ENCODE measurements at regions not wholly inside any gene's neighbourhood (a gene's known extent, or its start where the extent isn't known, plus 50 kb on each side); places are given as distances from the start of the nearest gene placed in this dataset.

GRCh38 chr3:31086698-31087097, 192.2 kb upstream of the GADL1 start:
- Histone ChIP-seq H3K4me2 (ENCODE audit: low read length, poor library complexity, severe bottlenecking) (no peak overlapping the region), H2BK12ac (ENCODE audit: low read length in 2 of 2) (no peak overlapping the region), H2AFZ (ENCODE audit: low read depth, low read length) (no peak overlapping the region), H3K9me3 (ENCODE audit: control insufficient read depth, low read length) (no peaks in the 10 kb centered on the region), H2BK120ac (ENCODE audit: low read depth, low read length) (no peak overlapping the region), H2BK5ac (ENCODE audit: low read depth, low read length, poor library complexity, severe bottlenecking) (no peak overlapping the region), H3K18ac (ENCODE audit: low read depth in 1 of 2, low read length in 2 of 2) (no peak overlapping the region), H3K27ac (ENCODE audit: low read length, poor library complexity, severe bottlenecking) (no peak overlapping the region), H4K8ac (ENCODE audit: low read length) (no peak overlapping the region), H3K79me1 (replicated peaks; ENCODE audit: low read length, poor library complexity, severe bottlenecking) (no peaks in the 10 kb centered on the region), H2AK5ac (ENCODE audit: low read length, severe bottlenecking) (no peak overlapping the region), H3K14ac (ENCODE audit: low read length in 2 of 2) (no peak overlapping the region), H4K91ac (ENCODE audit: low read length) (no peak overlapping the region), H2BK15ac (ENCODE audit: low read depth, poor library complexity, severe bottlenecking) (no peak overlapping the region), H3K4me3 (ENCODE audit: insufficient read depth in 1 of 2, low read depth in 1 of 2, low read length in 2 of 2) (no peak overlapping the region), H3K4ac (ENCODE audit: low read depth in 1 of 2, low read length in 2 of 2) (no peak overlapping the region), H3K36me3 (ENCODE audit: control insufficient read depth in 1 of 2, insufficient read depth in 2 of 2, low read depth in 1 of 2, low read length in 2 of 2) (no peaks in the 10 kb centered on the region), H3K9ac (ENCODE audit: low read length) (no peak overlapping the region), H3K4me1 (ENCODE audit: control insufficient read depth, insufficient read depth, low read depth, low read length) (no peaks in the 10 kb centered on the region), H3K23ac (ENCODE audit: low read length in 2 of 2) (no peak overlapping the region), H3K27me3 (ENCODE audit: control insufficient read depth in 1 of 2, insufficient read depth in 1 of 2, low read length in 2 of 2) (no peaks in the 10 kb centered on the region)
- DNase-seq = no peak

GRCh38 chr3:31091748-31092147, 197.3 kb upstream of the GADL1 start:
- H3K27me3 ChIP-seq (ENCODE audit: control insufficient read depth in 1 of 2, insufficient read depth in 1 of 2, low read length in 2 of 2) = no peaks in the 10 kb centered on the region
- H3K18ac ChIP-seq (ENCODE audit: low read depth in 1 of 2, low read length in 2 of 2) = peak overlapping the region in 1 of 2 experiments; percentile 2
- no peaks in the 10 kb centered on the region for H3K36me3 ChIP-seq (ENCODE audit: control insufficient read depth in 1 of 2, insufficient read depth in 2 of 2, low read depth in 1 of 2, low read length in 2 of 2)
- no peak overlapping the region for H2BK120ac ChIP-seq (ENCODE audit: low read depth, low read length)
- no peak overlapping the region for H2BK5ac ChIP-seq (ENCODE audit: low read depth, low read length, poor library complexity, severe bottlenecking)
- H3K23ac ChIP-seq (ENCODE audit: low read length in 2 of 2) = no peak overlapping the region
- no peak overlapping the region for H2BK12ac ChIP-seq (ENCODE audit: low read length in 2 of 2)
- no peak for DNase-seq
- H3K4me3 ChIP-seq (ENCODE audit: insufficient read depth in 1 of 2, low read depth in 1 of 2, low read length in 2 of 2) = no peak overlapping the region
- H2AFZ ChIP-seq (ENCODE audit: low read depth, low read length) = no peak overlapping the region
- no peak overlapping the region for H3K4me2 ChIP-seq (ENCODE audit: low read length, poor library complexity, severe bottlenecking)
- H3K79me1 ChIP-seq (replicated peaks; ENCODE audit: low read length, poor library complexity, severe bottlenecking) = no peaks in the 10 kb centered on the region
- no peak overlapping the region for H4K91ac ChIP-seq (ENCODE audit: low read length)
- WGBS = 67% methylated on average over 2 of the region's 2 CpGs
- H3K9me3 ChIP-seq (ENCODE audit: control insufficient read depth, low read length) = no peaks in the 10 kb centered on the region
- no peak overlapping the region for H3K9ac ChIP-seq (ENCODE audit: low read length)
- H2BK15ac ChIP-seq (ENCODE audit: low read depth, poor library complexity, severe bottlenecking) = no peak overlapping the region
- no peak overlapping the region for H3K4ac ChIP-seq (ENCODE audit: low read depth in 1 of 2, low read length in 2 of 2)
- no peak overlapping the region for H4K8ac ChIP-seq (ENCODE audit: low read length)
- H2AK5ac ChIP-seq (ENCODE audit: low read length, severe bottlenecking) = no peak overlapping the region
- H3K4me1 ChIP-seq (ENCODE audit: control insufficient read depth, insufficient read depth, low read depth, low read length) = no peaks in the 10 kb centered on the region
- no peak overlapping the region for H3K27ac ChIP-seq (ENCODE audit: low read length, poor library complexity, severe bottlenecking)
- H3K14ac ChIP-seq (ENCODE audit: low read length in 2 of 2) = no peak overlapping the region

GRCh38 chr3:31092748-31093589, 198.5 kb upstream of the GADL1 start:
- no peak overlapping the region for H3K9ac ChIP-seq (ENCODE audit: low read length)
- no peak overlapping the region for H2AK5ac ChIP-seq (ENCODE audit: low read length, severe bottlenecking)
- no peak overlapping the region for H4K91ac ChIP-seq (ENCODE audit: low read length)
- no peak overlapping the region for H2BK15ac ChIP-seq (ENCODE audit: low read depth, poor library complexity, severe bottlenecking)
- no peak overlapping the region for H3K18ac ChIP-seq (ENCODE audit: low read depth in 1 of 2, low read length in 2 of 2)
- H2BK5ac ChIP-seq (ENCODE audit: low read depth, low read length, poor library complexity, severe bottlenecking) = no peak overlapping the region
- 69% methylated on average over 5 of the region's 6 CpGs for WGBS
- H3K4ac ChIP-seq (ENCODE audit: low read depth in 1 of 2, low read length in 2 of 2) = peak overlapping the region in 1 of 2 experiments; percentile 2
- H3K14ac ChIP-seq (ENCODE audit: low read length in 2 of 2) = no peak overlapping the region
- H3K4me3 ChIP-seq (ENCODE audit: insufficient read depth in 1 of 2, low read depth in 1 of 2, low read length in 2 of 2) = no peak overlapping the region
- H3K27me3 ChIP-seq (ENCODE audit: control insufficient read depth in 1 of 2, insufficient read depth in 1 of 2, low read length in 2 of 2) = peaks cover 0 to under 1% of the 10 kb centered on the region in 2 experiments
- peak; percentile 58 for DNase-seq
- H2BK12ac ChIP-seq (ENCODE audit: low read length in 2 of 2) = peak overlapping the region; percentile 24 to 31
- H2AFZ ChIP-seq (ENCODE audit: low read depth, low read length) = no peak overlapping the region
- H3K4me1 ChIP-seq (ENCODE audit: control insufficient read depth, insufficient read depth, low read depth, low read length) = no peaks in the 10 kb centered on the region
- H3K79me1 ChIP-seq (replicated peaks; ENCODE audit: low read length, poor library complexity, severe bottlenecking) = no peaks in the 10 kb centered on the region
- H3K23ac ChIP-seq (ENCODE audit: low read length in 2 of 2) = no peak overlapping the region
- H3K36me3 ChIP-seq (ENCODE audit: control insufficient read depth in 1 of 2, insufficient read depth in 2 of 2, low read depth in 1 of 2, low read length in 2 of 2) = no peaks in the 10 kb centered on the region
- H3K4me2 ChIP-seq (ENCODE audit: low read length, poor library complexity, severe bottlenecking) = no peak overlapping the region
- peak overlapping the region; percentile 5 for H3K27ac ChIP-seq (ENCODE audit: low read length, poor library complexity, severe bottlenecking)
- no peaks in the 10 kb centered on the region for H3K9me3 ChIP-seq (ENCODE audit: control insufficient read depth, low read length)
- no peak overlapping the region for H2BK120ac ChIP-seq (ENCODE audit: low read depth, low read length)
- H4K8ac ChIP-seq (ENCODE audit: low read length) = no peak overlapping the region

- Histone ChIP-seq H3K9me3 (ENCODE audit: control insufficient read depth, low read length) (no peaks in the 10 kb centered on the region), H2AK5ac (ENCODE audit: low read length, severe bottlenecking) (no peak overlapping the region), H3K27ac (ENCODE audit: low read length, poor library complexity, severe bottlenecking) (no peak overlapping the region), H3K9ac (ENCODE audit: low read length) (no peak overlapping the region), H3K79me1 (replicated peaks; ENCODE audit: low read length, poor library complexity, severe bottlenecking) (no peaks in the 10 kb centered on the region), H3K18ac (ENCODE audit: low read depth in 1 of 2, low read length in 2 of 2) (no peak overlapping the region), H2BK120ac (ENCODE audit: low read depth, low read length) (no peak overlapping the region), H2AFZ (ENCODE audit: low read depth, low read length) (no peak overlapping the region), H3K14ac (ENCODE audit: low read length in 2 of 2) (no peak overlapping the region), H2BK15ac (ENCODE audit: low read depth, poor library complexity, severe bottlenecking) (no peak overlapping the region), H2BK12ac (ENCODE audit: low read length in 2 of 2) (no peak overlapping the region), H3K27me3 (ENCODE audit: control insufficient read depth in 1 of 2, insufficient read depth in 1 of 2, low read length in 2 of 2) (peaks cover 0 to 3% of the 10 kb centered on the region in 2 experiments), H2BK5ac (ENCODE audit: low read depth, low read length, poor library complexity, severe bottlenecking) (no peak overlapping the region), H3K36me3 (ENCODE audit: control insufficient read depth in 1 of 2, insufficient read depth in 2 of 2, low read depth in 1 of 2, low read length in 2 of 2) (no peaks in the 10 kb centered on the region), H3K23ac (ENCODE audit: low read length in 2 of 2) (no peak overlapping the region), H3K4me1 (ENCODE audit: control insufficient read depth, insufficient read depth, low read depth, low read length) (no peaks in the 10 kb centered on the region), H3K4ac (ENCODE audit: low read depth in 1 of 2, low read length in 2 of 2) (no peak overlapping the region), H3K4me2 (ENCODE audit: low read length, poor library complexity, severe bottlenecking) (no peak overlapping the region), H4K91ac (ENCODE audit: low read length) (no peak overlapping the region), H4K8ac (ENCODE audit: low read length) (no peak overlapping the region), H3K4me3 (ENCODE audit: insufficient read depth in 1 of 2, low read depth in 1 of 2, low read length in 2 of 2) (no peak overlapping the region)
- WGBS = 100% methylated on average over 2 of the region's 3 CpGs
- no peak for DNase-seq
These were observed 199.1 kb upstream of the GADL1 start for GRCh38 chr3:31093606-31094005.
